HG02642 (cell line): ENCODE measurements at regions not wholly inside any gene's neighbourhood (a gene's known extent, or its start where the extent isn't known, plus 50 kb on each side); places are given as distances from the start of the nearest gene placed in this dataset.

Source experiments
- ATAC-seq: cut with Tn5 transposase; IDR thresholded peaks from one replicate; pipeline ENCODE4 v1.9.1; 2021; ENCODE audit warnings: mild to moderate bottlenecking; ENCODE audit not compliant: unreplicated experiment, poor library complexity

DNA sequence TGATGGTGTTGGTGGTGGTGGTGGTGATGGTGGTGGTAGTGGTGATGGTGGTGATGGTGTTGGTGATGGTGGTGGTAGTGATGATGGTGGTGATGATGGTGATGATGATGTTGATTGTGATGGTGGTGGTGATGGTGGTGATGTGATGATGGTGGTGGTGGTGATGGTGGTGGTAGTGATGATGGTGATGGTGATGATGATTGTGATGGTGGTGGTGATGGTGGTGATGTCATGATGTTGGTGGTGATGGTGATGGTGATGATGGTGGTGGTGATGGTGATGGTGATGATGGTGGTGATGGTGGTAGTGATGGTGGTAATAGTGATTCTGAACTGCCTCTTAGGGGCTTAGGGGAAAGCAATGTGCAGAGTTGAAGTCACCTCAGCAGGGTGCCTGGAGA is 760.7 kb downstream of the GALR1 start:
- ATAC-seq, result no peak

DNA sequence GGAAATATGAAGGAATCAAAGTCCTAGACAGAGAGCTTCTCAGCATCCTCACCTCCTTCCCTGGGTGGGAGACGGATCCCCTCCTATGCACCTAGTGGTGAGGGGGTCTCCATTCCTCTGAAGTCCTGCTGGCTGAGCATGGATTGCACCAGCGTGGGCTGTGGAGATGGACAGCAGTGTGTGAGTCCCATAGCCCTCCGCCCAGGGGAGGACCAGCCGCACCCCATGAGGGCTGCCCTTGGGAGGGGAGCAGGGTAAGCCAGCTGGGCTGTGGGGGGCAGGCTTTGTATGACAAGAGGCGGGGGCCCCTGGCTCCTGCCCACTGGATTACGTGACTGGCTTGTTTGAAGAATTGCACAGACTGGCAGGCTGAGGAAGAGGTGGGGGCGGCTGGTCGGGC is 768.2 kb downstream of the GALR1 start:
- ATAC-seq, result no peak

DNA sequence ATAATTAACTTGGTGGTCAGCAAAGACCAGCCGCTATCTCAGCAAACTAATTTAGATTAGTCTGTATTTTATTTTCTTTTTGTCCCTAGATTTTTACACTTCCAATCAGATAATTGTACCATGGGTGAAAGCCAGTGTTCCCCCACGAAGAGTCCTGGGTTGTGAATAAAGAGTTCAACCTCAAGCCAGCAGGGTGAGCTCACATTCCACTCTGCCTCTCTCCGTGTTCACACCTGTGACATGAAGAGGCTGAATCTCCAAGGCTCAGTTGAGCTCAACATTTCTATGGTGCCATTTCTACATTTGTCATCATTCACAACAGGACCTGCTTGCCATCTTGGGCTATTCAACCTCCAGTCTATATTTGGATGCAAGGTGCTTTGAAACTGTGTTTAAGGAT is 771.5 kb downstream of the GALR1 start:
- ATAC-seq, result no peak

GRCh38 chr18:78031589-78031988 is 781.9 kb downstream of the GALR1 start:
- ATAC-seq, result no peak

GRCh38 chr18:78031991-78032390 is 782.3 kb downstream of the GALR1 start:
- no peak for ATAC-seq

- ATAC-seq, result no peak
Measured at GRCh38 chr18:78032574-78032973, 782.9 kb downstream of the GALR1 start.

DNA sequence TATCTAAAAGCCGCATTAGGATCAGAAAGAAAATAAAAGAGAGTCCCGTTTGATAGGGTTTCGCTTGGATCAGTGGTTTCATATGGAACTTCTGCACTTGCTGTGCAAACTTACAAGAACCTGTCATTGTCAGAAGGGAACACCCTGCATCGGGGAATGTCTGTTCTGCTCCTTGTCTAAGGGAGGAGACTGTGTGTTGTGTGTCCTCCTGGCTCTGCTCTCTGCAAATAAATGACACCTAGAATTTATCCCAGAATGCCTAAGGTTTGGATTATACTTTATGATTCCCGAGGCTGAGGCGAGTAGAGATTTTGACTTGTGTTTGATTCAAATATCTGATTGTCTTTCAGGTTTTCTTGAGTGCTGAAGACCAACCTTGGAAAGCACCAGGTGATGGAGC is 785.1 kb downstream of the GALR1 start:
- no peak for ATAC-seq

GRCh38 chr18:78041218-78041617 is 791.6 kb downstream of the GALR1 start:
- ATAC-seq, result no peak

GRCh38 chr18:78046631-78047030 is 797.0 kb downstream of the GALR1 start:
- ATAC-seq, result no peak

DNA sequence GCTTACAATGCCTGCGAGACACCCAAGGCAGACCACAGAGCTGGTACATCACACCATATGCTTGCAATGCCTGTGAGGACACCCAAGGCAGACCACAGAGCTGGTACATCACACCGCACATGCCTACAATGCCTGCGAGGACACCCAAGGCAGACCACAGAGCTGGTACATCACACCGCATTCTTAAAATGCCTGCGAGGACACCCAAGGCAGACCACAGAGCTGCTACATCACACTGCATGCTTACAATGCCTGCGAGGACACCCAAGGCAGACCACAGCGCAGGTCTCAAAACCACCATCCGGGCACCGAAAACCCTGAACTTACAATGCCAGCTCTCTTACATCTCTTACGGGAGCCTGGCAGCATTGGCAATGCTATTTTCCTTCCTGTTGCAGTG is 799.6 kb downstream of the GALR1 start:
- ATAC-seq, result no peak

DNA sequence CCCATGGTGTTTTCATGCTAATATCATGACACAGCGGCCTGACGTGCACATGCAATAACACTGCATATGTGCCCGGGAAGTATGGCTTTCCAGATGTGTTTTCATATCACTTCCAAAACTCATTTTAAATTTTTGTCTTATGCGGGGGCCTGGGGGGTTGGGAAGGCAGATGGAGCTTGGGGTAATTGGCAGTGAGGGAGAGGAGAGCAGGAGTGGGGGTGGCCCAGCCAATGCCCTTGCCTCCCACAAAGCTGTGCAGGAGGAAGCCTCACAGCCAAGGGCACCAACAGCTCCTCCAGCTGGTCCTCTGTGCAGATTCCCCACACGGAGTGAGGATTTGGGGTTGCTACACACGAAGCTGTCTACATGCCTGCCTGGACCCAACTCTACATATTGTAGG is 805.2 kb downstream of the GALR1 start:
- no peak for ATAC-seq

DNA sequence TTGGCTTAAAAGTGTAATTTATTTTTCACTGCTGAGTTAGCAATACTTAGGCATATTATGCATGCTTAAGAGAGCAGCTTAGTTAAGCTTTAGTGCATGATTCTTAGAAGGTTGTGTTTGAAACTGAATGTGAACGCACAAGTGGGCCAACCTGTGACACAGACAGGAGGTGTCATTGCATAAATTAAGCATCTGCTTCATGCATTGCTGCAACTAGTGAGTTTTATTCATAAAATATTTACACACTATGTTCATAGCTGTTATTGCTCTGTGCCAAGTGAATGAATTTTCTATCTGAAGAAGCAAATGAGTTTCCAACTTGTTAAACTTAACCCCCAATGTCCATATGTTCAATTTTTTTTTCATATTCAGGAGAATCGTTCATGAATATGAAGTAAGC is 806.4 kb downstream of the GALR1 start:
- no peak for ATAC-seq

GRCh38 chr18:78069784-78070664 is 820.4 kb downstream of the GALR1 start:
- ATAC-seq, result no peak

- ATAC-seq, result no peak
Measured at GRCh38 chr18:78071166-78071710, 821.6 kb downstream of the GALR1 start.

- no peak for ATAC-seq
Measured at GRCh38 chr18:78071776-78072175, 822.1 kb downstream of the GALR1 start.

GRCh38 chr18:78072375-78072774 is 822.7 kb downstream of the GALR1 start:
- ATAC-seq, result no peak

DNA sequence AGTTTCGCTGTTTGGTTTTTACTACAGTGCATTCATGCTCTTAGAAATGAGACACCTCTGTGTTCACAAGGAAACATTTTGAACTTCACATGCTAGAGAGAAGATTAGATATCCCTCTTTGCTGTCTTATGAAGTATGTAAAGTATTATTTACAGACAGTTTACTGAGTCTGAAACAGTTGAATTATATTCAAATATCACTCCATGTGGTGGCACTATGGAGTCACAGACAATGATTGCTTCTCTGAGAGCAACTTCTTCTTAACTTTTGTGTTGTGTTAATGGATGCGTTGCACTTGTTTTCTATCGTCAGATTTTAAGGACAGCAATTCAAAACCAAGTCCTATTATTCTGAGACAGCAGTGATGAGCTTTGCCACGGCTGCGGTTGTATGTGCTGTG is 823.6 kb downstream of the GALR1 start:
- ATAC-seq, result no peak

GRCh38 chr18:78074400-78075020 is 824.9 kb downstream of the GALR1 start:
- no peak for ATAC-seq

- ATAC-seq, result no peak
Measured at GRCh38 chr18:78080081-78080480, 830.4 kb downstream of the GALR1 start.

- no peak for ATAC-seq
Measured at GRCh38 chr18:78080761-78081160, 831.1 kb downstream of the GALR1 start.

DNA sequence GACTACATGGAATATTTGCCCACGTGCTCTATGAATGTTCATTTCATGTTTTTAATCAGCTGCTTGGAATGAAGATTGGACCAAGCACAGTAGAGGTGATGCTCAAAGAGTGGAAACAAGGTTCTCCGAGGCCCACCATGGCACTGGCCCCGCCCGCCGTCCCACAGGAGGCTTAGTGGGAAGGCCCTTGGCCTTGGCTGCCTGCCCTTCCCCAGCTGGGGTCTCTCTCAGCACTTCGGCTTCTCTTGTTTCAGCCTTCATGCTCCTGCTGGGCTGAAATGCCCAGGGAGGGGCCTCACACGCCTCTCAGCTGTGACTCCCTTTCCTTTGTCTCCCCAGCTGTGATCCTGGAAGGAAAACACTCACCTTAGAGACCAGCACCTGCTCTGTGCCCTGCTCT is 833.2 kb downstream of the GALR1 start:
- ATAC-seq, result no peak
